ENCODE measurements at regions not wholly inside any gene's neighbourhood (a gene's known extent, or its start where the extent isn't known, plus 50 kb on each side); places are given as distances from the start of the nearest gene placed in this dataset.

DNA sequence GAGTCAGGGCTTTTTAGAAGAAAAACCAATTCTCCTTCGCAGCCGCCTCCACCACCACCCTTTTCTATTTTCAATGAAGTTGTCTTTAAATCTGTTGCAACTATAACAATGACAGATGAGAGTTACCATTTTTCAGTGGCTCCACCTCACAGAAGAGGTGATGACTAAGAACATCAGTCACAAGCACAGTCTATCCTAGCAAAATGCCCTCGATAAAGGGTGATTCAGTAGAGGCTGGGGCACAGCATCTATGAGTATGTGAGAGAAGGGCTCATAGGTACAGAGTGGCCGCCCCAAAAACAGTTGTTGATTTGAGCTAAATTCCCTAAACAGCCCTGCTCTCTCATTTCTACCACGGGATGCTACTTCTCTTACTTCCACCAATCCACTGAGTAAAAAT, 310.8 kb upstream of the MGAT5 start (continued):
- no peak for TF ChIP-seq CBX3 (IDR thresholded peaks at IDR 0.05; ENCODE audit: low read depth)

DNA sequence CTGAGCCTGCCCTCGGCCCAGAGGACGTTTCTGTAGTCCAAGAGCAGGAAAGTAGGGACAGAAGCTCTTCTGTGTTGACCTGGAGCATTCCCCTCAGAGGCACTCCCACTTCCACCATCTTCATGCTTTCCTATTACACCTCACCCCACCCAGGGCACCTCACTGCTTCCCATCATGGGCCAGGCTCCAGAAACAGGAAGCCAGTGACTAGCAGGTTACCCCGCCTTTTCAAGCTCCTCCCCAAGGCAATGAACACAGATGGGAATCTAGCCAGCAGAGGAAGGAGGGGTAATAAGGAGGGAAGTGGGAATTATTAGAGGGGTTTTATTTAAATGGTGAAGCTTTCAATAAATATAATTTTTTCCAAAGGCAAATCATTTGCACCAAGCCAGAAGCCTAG, 308.8 kb upstream of the MGAT5 start:
- RAD21 ChIA-PET (ENCODE audit: low non-redundant PET in 1 of 2, low total read pairs in 2 of 2, uncharacterized antibody in 2 of 2, unreplicated experiment in 2 of 2) = no interaction called here
- DNase-seq (ENCODE audit: low read depth, low spot score) = no peak
- no peaks in the 10 kb centered on the region for H3K36me3 ChIP-seq (ENCODE audit: control insufficient read depth in 1 of 2, insufficient read depth in 2 of 2, low read length in 2 of 2)
- no peak for ATAC-seq
- H3K9me2 ChIP-seq (ENCODE audit: insufficient read depth) = no peaks in the 10 kb centered on the region
- H3K79me2 ChIP-seq (ENCODE audit: insufficient read depth, low read length) = no peaks in the 10 kb centered on the region
- no peak overlapping the region for H3K27ac ChIP-seq (ENCODE audit: low read depth, low read length)
- POLR2A ChIA-PET = no interaction called here
- CTCF ChIA-PET = no interaction called here
- H3K4me3 ChIP-seq (replicated peaks in 1 of 2; ENCODE audit: low read depth in 1 of 2, low read length in 2 of 2) = no peak overlapping the region
- no peak overlapping the region for H2AFZ ChIP-seq (ENCODE audit: low read depth, low read length, poor library complexity, severe bottlenecking)
- TF ChIP-seq, protein P1, sequence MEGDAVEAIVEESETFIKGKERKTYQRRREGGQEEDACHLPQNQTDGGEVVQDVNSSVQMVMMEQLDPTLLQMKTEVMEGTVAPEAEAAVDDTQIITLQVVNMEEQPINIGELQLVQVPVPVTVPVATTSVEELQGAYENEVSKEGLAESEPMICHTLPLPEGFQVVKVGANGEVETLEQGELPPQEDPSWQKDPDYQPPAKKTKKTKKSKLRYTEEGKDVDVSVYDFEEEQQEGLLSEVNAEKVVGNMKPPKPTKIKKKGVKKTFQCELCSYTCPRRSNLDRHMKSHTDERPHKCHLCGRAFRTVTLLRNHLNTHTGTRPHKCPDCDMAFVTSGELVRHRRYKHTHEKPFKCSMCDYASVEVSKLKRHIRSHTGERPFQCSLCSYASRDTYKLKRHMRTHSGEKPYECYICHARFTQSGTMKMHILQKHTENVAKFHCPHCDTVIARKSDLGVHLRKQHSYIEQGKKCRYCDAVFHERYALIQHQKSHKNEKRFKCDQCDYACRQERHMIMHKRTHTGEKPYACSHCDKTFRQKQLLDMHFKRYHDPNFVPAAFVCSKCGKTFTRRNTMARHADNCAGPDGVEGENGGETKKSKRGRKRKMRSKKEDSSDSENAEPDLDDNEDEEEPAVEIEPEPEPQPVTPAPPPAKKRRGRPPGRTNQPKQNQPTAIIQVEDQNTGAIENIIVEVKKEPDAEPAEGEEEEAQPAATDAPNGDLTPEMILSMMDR (IDR thresholded peaks at IDR 0.05 in 2 of 3, conservative IDR thresholded peaks at IDR 0.05 in 1 of 3; ENCODE audit: borderline replicate concordance in 1 of 3, insufficient read depth in 1 of 3, low read depth in 2 of 3, low read length in 2 of 3) = no peak
- no peak for TF ChIP-seq RAD21 (IDR thresholded peaks at IDR 0.05; ENCODE audit: low read depth)
- TF ChIP-seq POLR2A (IDR thresholded peaks at IDR 0.05; ENCODE audit: borderline replicate concordance, extremely low read depth, insufficient read depth, insufficient read length) = no peak
- TF ChIP-seq EGR1 (IDR thresholded peaks at IDR 0.05; ENCODE audit: low read depth) = no peak
- no peak for TF ChIP-seq SRF (IDR thresholded peaks at IDR 0.05; ENCODE audit: low read depth)
- no peak for TF ChIP-seq SIN3A (IDR thresholded peaks at IDR 0.05; ENCODE audit: low read depth)
- TF ChIP-seq FOSL1 (IDR thresholded peaks at IDR 0.05; ENCODE audit: low read depth) = no peak
- no peak for TF ChIP-seq JUND (IDR thresholded peaks at IDR 0.05)
- TF ChIP-seq, protein P2, sequence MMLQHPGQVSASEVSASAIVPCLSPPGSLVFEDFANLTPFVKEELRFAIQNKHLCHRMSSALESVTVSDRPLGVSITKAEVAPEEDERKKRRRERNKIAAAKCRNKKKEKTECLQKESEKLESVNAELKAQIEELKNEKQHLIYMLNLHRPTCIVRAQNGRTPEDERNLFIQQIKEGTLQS (IDR thresholded peaks at IDR 0.05) = no peak
- TF ChIP-seq ELF1 (IDR thresholded peaks at IDR 0.05; ENCODE audit: borderline replicate concordance, low read depth) = no peak
- no peak for TF ChIP-seq POLR2AphosphoS5 (IDR thresholded peaks at IDR 0.05; ENCODE audit: low read depth, low read length)
- TF ChIP-seq YY1 (IDR thresholded peaks at IDR 0.05; ENCODE audit: extremely low read depth, insufficient replicate concordance, low read depth, low read length) = no peak
- no peak for TF ChIP-seq EZH2phosphoT487 (IDR thresholded peaks at IDR 0.05; ENCODE audit: borderline replicate concordance)
- no peaks in the 10 kb centered on the region for H4K20me1 ChIP-seq (ENCODE audit: insufficient read depth)
- no peak overlapping the region for H3K9ac ChIP-seq (ENCODE audit: low read length)
- no TSS peak for BruUV-seq (replicated peaks)
- no peaks in the 10 kb centered on the region for H3K9me3 ChIP-seq (ENCODE audit: control insufficient read depth in 1 of 2, insufficient read depth in 1 of 2, low read depth in 1 of 2, low read length in 2 of 2)
- no peak overlapping the region for H3K4me2 ChIP-seq (ENCODE audit: low read length)
- intact Hi-C loops (cut with micrococcal nuclease) = no loop called here
- no peaks in the 10 kb centered on the region for H3K4me1 ChIP-seq (ENCODE audit: control insufficient read depth in 1 of 2, insufficient read depth in 2 of 2, low read length in 2 of 2)
- peaks cover 4% of the 10 kb centered on the region for H3K27me3 ChIP-seq (ENCODE audit: insufficient read depth, low read length)
